ENCODE measurements at regions not wholly inside any gene's neighbourhood (a gene's known extent, or its start where the extent isn't known, plus 50 kb on each side); places are given as distances from the start of the nearest gene placed in this dataset. TPM values are rescaled to one million over a fixed set of nuclear protein-coding genes. Genes with fewer than 3 reads are reported as not detected.

DNA sequence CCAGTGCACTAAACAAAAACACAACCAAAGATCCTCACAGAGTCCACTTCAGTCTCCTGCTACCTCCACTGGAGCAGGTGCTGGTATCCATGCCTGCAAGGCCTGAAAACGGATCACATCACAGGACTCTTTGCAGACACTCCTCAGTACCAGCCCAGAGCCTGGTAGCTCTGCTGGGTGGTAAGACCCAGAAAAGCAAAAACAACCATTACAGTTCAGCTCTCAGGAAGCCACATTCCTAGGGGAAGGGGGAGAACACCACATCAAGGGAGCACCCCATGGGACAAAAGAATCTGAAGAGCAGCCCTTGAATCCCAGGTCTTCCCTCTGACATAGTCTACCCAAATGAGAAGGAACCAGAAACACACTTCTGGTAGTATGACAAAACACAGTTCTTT, 52.5 kb upstream of the PFN2 start:
- Histone ChIP-seq H3K36me3 (replicated peaks in 1 of 2; ENCODE audit: control insufficient read depth in 2 of 2, insufficient read depth in 2 of 2, low read length in 2 of 2) (no peaks in the 10 kb centered on the region), H2BK12ac (ENCODE audit: low read length) (no peak overlapping the region), H3K18ac (ENCODE audit: low read length) (no peak overlapping the region), H4K8ac (ENCODE audit: low read depth, low read length) (no peak overlapping the region), H2BK15ac (ENCODE audit: low read length) (no peak overlapping the region), H3K4me3 (ENCODE audit: low read length in 2 of 2) (no peak overlapping the region), H2BK5ac (ENCODE audit: low read length) (no peak overlapping the region), H2AK5ac (ENCODE audit: low read depth, low read length) (no peak overlapping the region), H3K27ac (replicated peaks; ENCODE audit: low read length) (no peak overlapping the region), H3K9ac (ENCODE audit: low read depth, low read length, poor library complexity) (no peak overlapping the region), H3K4me1 (ENCODE audit: control insufficient read depth in 2 of 2, insufficient read depth in 1 of 2, low read depth in 1 of 2, low read length in 2 of 2) (no peaks in the 10 kb centered on the region), H3K23ac (ENCODE audit: low read depth, low read length, poor library complexity) (no peak overlapping the region), H2BK120ac (ENCODE audit: low read depth, low read length) (no peak overlapping the region), H4K91ac (ENCODE audit: low read depth, low read length, poor library complexity) (no peak overlapping the region), H2AFZ (ENCODE audit: low read length) (peak overlapping the region; percentile 68), H3K9me3 (replicated peaks in 1 of 2; ENCODE audit: control insufficient read depth in 2 of 2, insufficient read depth in 1 of 2, low read depth in 1 of 2, low read length in 2 of 2) (no peaks in the 10 kb centered on the region), H3K4ac (ENCODE audit: low read length) (no peak overlapping the region), H3K4me2 (ENCODE audit: insufficient read depth, low read length, poor library complexity, severe bottlenecking) (no peak overlapping the region), H3K14ac (ENCODE audit: low read length) (no peak overlapping the region), H3K79me1 (ENCODE audit: low read depth, low read length) (no peaks in the 10 kb centered on the region), H3K27me3 (ENCODE audit: control insufficient read depth in 3 of 3, insufficient read depth in 3 of 3, low read depth in 1 of 3, low read length in 3 of 3) (no peaks in the 10 kb centered on the region)
- WGBS, 2 donors (ENCODE audit: extremely low coverage in 2 of 2, insufficient read length in 2 of 2, insufficient replicate concordance in 1 of 2): no CpG with 5 or more reads among the region's 1 CpG
- DNase-seq (ENCODE audit: low spot score): no peak

- no peak overlapping the region for H3K4ac ChIP-seq (ENCODE audit: low read length)
- no peak overlapping the region for H3K18ac ChIP-seq (ENCODE audit: low read length)
- no peak overlapping the region for H3K14ac ChIP-seq (ENCODE audit: low read length)
- H2AK5ac ChIP-seq (ENCODE audit: low read depth, low read length): no peak overlapping the region
- DNase-seq (ENCODE audit: low spot score): no peak
- H2BK120ac ChIP-seq (ENCODE audit: low read depth, low read length): no peak overlapping the region
- H3K27ac ChIP-seq (replicated peaks; ENCODE audit: low read length): no peak overlapping the region
- no peak overlapping the region for H2BK5ac ChIP-seq (ENCODE audit: low read length)
- no peak overlapping the region for H3K23ac ChIP-seq (ENCODE audit: low read depth, low read length, poor library complexity)
- no peak overlapping the region for H3K9ac ChIP-seq (ENCODE audit: low read depth, low read length, poor library complexity)
- no peak overlapping the region for H3K4me3 ChIP-seq (ENCODE audit: low read length in 2 of 2)
- H2BK15ac ChIP-seq (ENCODE audit: low read length): no peak overlapping the region
- WGBS, 2 donors (ENCODE audit: extremely low coverage in 2 of 2, insufficient read length in 2 of 2, insufficient replicate concordance in 1 of 2): no CpG with 5 or more reads among the region's 9 CpGs
- H2AFZ ChIP-seq (ENCODE audit: low read length): peak overlapping the region; percentile 68
- no peak overlapping the region for H4K91ac ChIP-seq (ENCODE audit: low read depth, low read length, poor library complexity)
- H3K4me2 ChIP-seq (ENCODE audit: insufficient read depth, low read length, poor library complexity, severe bottlenecking): no peak overlapping the region
- H3K36me3 ChIP-seq (replicated peaks in 1 of 2; ENCODE audit: control insufficient read depth in 2 of 2, insufficient read depth in 2 of 2, low read length in 2 of 2): no peaks in the 10 kb centered on the region
- H3K4me1 ChIP-seq (ENCODE audit: control insufficient read depth in 2 of 2, insufficient read depth in 1 of 2, low read depth in 1 of 2, low read length in 2 of 2): no peaks in the 10 kb centered on the region
- no peaks in the 10 kb centered on the region for H3K27me3 ChIP-seq (ENCODE audit: control insufficient read depth in 3 of 3, insufficient read depth in 3 of 3, low read depth in 1 of 3, low read length in 3 of 3)
- H3K79me1 ChIP-seq (ENCODE audit: low read depth, low read length): no peaks in the 10 kb centered on the region
- H3K9me3 ChIP-seq (replicated peaks in 1 of 2; ENCODE audit: control insufficient read depth in 2 of 2, insufficient read depth in 1 of 2, low read depth in 1 of 2, low read length in 2 of 2): no peaks in the 10 kb centered on the region
- H4K8ac ChIP-seq (ENCODE audit: low read depth, low read length): no peak overlapping the region
- no peak overlapping the region for H2BK12ac ChIP-seq (ENCODE audit: low read length)
Measured at GRCh38 chr3:150022381-150023238, 51.9 kb upstream of the PFN2 start.

DNA sequence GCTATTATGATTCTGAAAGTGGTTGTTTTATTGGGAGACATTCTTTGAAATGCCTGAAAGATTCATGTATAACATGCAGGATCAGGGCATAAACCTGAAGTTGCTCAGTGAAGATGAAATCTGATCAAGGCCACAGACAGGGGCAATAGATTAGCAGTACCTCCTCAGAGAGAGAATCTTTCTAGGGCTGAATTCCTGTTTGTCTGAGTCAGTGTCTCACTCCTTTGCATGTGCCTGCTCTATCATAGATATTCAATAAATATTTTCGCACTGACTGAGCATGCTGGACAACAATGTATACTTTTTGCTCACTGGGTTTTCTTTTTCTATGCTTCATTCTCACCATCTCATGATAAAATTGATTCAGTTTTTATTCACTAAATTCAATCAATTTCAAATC, 49.8 kb upstream of the PFN2 start:
- Histone ChIP-seq H4K8ac (ENCODE audit: low read depth, low read length) (no peak overlapping the region), H3K14ac (ENCODE audit: low read length) (no peak overlapping the region), H2BK15ac (ENCODE audit: low read length) (no peak overlapping the region), H3K23ac (ENCODE audit: low read depth, low read length, poor library complexity) (no peak overlapping the region), H3K9ac (ENCODE audit: low read depth, low read length, poor library complexity) (no peak overlapping the region), H3K4me2 (ENCODE audit: insufficient read depth, low read length, poor library complexity, severe bottlenecking) (no peak overlapping the region), H2AFZ (ENCODE audit: low read length) (no peak overlapping the region), H2BK120ac (ENCODE audit: low read depth, low read length) (no peak overlapping the region), H3K4ac (ENCODE audit: low read length) (no peak overlapping the region), H4K91ac (ENCODE audit: low read depth, low read length, poor library complexity) (no peak overlapping the region), H3K4me1 (ENCODE audit: control insufficient read depth in 2 of 2, insufficient read depth in 1 of 2, low read depth in 1 of 2, low read length in 2 of 2) (peaks cover 0 to 7% of the 10 kb centered on the region in 2 donors), H3K36me3 (replicated peaks in 1 of 2; ENCODE audit: control insufficient read depth in 2 of 2, insufficient read depth in 2 of 2, low read length in 2 of 2) (no peaks in the 10 kb centered on the region), H3K27me3 (ENCODE audit: control insufficient read depth in 3 of 3, insufficient read depth in 3 of 3, low read depth in 1 of 3, low read length in 3 of 3) (no peaks in the 10 kb centered on the region), H3K27ac (replicated peaks; ENCODE audit: low read length) (no peak overlapping the region), H3K4me3 (ENCODE audit: low read length in 2 of 2) (no peak overlapping the region), H2BK5ac (ENCODE audit: low read length) (no peak overlapping the region), H3K9me3 (replicated peaks in 1 of 2; ENCODE audit: control insufficient read depth in 2 of 2, insufficient read depth in 1 of 2, low read depth in 1 of 2, low read length in 2 of 2) (no peaks in the 10 kb centered on the region), H2BK12ac (ENCODE audit: low read length) (no peak overlapping the region), H3K79me1 (ENCODE audit: low read depth, low read length) (no peaks in the 10 kb centered on the region), H2AK5ac (ENCODE audit: low read depth, low read length) (no peak overlapping the region), H3K18ac (ENCODE audit: low read length) (no peak overlapping the region)
- DNase-seq (ENCODE audit: low spot score): no peak
- no CpG with 5 or more reads among the region's 1 CpG for WGBS, 2 donors (ENCODE audit: extremely low coverage in 2 of 2, insufficient read length in 2 of 2, insufficient replicate concordance in 1 of 2)

Small RNAs in the stretch of these regions (small RNA-seq; reads per million reads assigned to genes)
- gene RF00004 (ENCODE audit: insufficient read depth) (not detected), gene RPL32P9 (ENCODE audit: insufficient read depth) (not detected)
